Lower leg skin (tissue), 3 donors: ENCODE measurements at regions not wholly inside any gene's neighbourhood (a gene's known extent, or its start where the extent isn't known, plus 50 kb on each side); places are given as distances from the start of the nearest gene placed in this dataset.
"Not testable (repeated sequence)": the region's sequence is repeated elsewhere in the genome, so short reads cannot be mapped to it uniquely, and the experiment has no call there.

Experiments used
- CTCF ChIP-seq, 3 donors: fragments of 450-650 bp; IDR thresholded peaks; one replicate each; pipeline ENCODE4 v1.5.1; 2016; ENCODE audit warnings: antibody characterized with exemption in 3 of 3, mild to moderate bottlenecking in 3 of 3, moderate library complexity in 2 of 3
- POLR2A ChIP-seq, 2 donors: fragments of 450-650 bp; IDR thresholded peaks; one replicate each; pipeline ENCODE4 v1.6.1; 2016 to 2017; ENCODE audit warnings: antibody characterized with exemption in 2 of 2, mild to moderate bottlenecking in 1 of 2, moderate library complexity in 1 of 2

GRCh38 chr19:21651478-21651877 lies 115.9 kb downstream of the ZNF100 start:
- TF ChIP-seq CTCF, POLR2A (IDR thresholded peaks at IDR 0.05): not testable (repeated sequence)
